Skin epidermis (tissue), 12 donors: ENCODE measurements at regions not wholly inside any gene's neighbourhood (a gene's known extent, or its start where the extent isn't known, plus 50 kb on each side); places are given as distances from the start of the nearest gene placed in this dataset.
"Not testable (repeated sequence)": the region's sequence is repeated elsewhere in the genome, so short reads cannot be mapped to it uniquely, and the experiment has no call there.

Source experiments
- H3K27ac ChIP-seq, 21 experiments: fragments of 200-600 bp; sonication (generic) in 11 of 21; one replicate each; pipeline ENCODE4 v1.5.0; 2020; ENCODE audit warnings: mild to moderate bottlenecking in 3 of 21, inconsistent platforms in 2 of 21, moderate library complexity in 2 of 21
- H3K4me3 ChIP-seq, 7 experiments: fragments of 200-600 bp; sonication (generic) in 2 of 7; one replicate each; pipeline ENCODE4 v1.5.0; 2020; ENCODE audit warnings: inconsistent platforms in 2 of 7, mild to moderate bottlenecking in 2 of 7, moderate library complexity in 1 of 7

DNA sequence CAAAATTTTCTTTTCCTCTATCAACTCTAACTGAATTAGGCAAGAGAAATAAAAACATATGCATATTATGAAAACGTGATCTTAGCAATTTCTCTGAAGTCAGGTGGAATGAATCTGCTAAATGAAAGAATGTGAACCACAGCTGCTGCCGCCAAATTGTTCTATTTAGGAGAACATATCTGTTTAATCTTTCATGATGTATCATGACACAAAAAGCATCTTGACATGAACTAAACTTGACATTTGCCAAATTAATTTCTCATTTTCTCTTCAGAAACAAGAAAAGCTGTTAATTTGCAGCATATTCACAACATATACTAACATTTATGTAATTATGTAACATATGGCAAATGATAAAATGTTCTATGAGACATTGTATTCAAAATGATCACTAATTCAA, 1237.9 kb downstream of the TECRL start:
- Histone ChIP-seq H3K27ac (no peak overlapping the region), H3K4me3 (no peak overlapping the region)

DNA sequence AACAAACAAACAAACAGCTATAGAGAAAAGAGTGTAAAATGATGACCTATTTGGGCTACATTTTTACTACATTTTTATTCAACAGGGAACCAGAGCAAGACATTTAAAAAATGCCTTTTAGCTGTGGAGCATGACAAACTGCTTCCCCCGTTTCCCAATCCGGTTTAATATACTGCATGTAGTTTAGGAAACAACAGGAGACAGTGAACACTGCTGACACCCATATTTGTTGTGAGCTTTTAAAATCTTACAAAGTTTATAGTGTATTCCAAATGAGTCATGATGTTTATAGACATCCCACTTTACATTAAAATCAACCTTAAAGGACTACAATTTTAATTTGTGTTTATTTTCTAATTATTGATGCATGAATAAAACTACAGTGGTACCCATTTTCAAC, 1238.3 kb downstream of the TECRL start:
- no peak overlapping the region for H3K4me3 ChIP-seq
- no peak overlapping the region for H3K27ac ChIP-seq

DNA sequence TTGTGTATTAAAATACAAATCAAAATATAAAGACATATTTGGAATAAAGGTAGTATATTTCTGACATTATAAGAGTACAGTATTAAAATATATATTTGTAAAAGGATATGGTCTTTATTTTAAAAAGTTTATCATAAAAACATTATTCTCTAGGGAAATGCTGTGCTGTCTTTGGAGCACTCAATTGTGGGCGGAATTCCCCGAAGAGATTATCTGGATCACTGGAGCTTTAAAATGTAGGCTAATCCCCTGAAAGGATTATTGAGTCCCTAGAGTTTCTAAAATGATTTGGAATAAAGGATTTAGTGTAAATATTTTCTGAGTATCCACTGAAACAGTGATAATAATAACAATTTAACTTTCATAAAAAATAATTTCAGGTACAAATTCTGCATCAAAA, 1239.4 kb downstream of the TECRL start:
- Histone ChIP-seq H3K4me3 (no peak overlapping the region), H3K27ac (no peak overlapping the region)

DNA sequence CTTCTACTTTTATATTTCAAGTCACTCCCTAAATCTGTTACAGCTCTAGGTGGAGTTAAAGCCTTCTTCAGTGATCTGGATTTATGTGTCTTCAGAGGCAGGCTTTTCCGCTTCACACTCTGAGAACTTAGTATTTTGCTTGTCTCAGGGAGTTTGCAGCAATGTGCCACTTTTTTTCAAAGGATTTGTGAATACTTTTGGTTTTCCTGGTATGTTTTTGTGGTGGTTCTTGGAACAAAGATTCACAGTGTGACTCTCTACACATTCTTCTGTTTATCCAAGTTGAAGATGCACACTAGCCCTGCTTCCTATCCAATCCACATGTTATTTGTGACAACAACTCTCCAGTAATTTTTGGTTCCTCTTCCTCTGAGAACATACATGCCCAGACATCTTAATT, 1253.7 kb downstream of the TECRL start:
- no peak overlapping the region for H3K27ac ChIP-seq
- H3K4me3 ChIP-seq, result no peak overlapping the region

DNA sequence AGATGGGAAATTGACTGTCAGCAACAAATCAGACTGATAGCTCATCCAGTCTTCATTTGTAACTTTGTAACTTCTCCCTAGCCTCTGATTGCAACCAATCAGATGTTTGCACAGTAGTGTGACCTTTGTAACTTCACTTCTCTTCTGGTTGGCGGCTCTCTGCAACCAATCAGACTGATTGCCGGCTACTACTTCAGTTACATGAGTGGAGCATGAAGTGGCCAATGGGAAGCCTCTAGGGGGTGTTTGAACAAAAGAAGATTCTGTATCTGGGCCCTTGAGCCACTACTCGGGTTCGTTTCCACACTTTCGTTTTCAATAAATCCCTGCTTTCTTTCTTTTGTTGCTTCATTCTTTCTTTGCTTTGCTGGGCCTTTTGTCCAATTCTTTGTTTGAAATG, 1285.8 kb downstream of the TECRL start:
- H3K4me3 ChIP-seq, result no peak overlapping the region
- no peak overlapping the region for H3K27ac ChIP-seq

DNA sequence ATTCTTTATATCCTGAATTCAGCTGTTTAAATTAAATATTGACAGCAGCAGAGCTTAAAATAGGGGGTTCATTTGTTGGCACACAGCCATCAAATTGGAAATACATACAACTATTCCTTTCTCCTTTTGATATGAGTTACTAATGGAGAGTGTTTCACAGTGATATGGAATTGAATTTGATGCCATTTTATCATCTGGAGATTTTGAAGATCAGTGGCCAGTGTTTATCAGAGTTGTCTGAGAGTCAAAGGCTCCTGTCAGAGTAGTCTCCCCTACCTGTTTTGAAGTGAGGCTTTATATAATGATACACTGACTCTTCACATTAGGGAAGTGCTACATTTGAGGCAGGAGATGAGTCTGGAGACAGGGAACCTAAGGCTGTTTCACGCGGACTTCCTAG, 1286.3 kb downstream of the TECRL start:
- Histone ChIP-seq H3K27ac (no peak overlapping the region), H3K4me3 (no peak overlapping the region)

DNA sequence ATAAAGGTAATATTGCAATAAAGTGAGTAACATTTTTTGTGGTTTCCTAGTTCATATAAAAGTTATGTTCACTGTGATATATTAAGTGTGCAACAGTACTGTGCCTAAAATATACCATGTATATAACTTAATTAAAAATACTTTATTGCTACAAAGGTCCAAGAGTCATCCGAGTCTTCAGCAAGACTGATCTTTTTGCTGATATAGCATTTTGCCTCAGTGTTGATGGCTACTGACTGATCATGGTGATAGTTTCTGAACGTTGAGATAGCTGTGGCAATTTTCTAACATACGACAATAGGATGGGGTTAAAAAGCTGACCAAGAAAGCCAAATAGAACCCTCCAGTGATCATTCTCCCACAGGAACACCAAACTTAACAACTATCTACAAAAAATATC, 1302.7 kb downstream of the TECRL start:
- no peak overlapping the region for H3K4me3 ChIP-seq
- no peak overlapping the region for H3K27ac ChIP-seq

DNA sequence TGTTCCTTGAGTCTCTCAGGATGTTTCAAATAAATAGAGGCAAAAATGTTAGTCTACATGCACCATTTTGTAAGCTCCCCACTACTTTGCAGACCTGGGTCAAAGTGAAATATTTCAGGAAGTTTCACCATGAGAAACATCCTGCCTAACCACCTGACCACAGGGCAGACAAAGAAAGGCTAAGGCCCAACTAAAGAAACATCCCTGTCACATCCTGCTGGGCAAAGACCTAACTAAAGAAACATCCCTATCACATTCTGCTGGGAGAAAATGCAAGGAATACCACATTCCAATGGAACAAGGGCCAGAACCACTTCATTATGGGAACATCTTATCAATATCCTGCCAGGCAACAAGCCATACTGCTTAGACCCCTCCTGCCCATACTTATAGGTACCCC, 1303.4 kb downstream of the TECRL start:
- H3K4me3 ChIP-seq, result no peak overlapping the region
- H3K27ac ChIP-seq, result no peak overlapping the region

DNA sequence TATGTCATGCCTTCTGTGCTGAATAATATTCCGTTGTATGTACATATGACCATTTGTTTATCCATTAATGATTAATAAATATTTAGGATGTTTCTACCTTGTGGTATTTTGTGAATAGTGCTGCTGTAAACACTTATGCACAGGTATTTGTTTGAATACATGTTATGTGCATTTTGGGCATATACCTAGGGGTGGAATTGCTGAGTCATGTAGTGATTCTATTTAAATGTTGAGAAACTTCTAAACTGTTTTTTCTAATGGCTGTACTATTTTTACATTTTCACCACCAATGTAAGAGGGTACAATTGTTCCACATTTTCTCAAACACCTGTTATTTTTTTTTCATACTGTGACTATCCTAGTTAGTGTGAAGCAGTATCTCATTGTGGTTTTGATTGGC, 1318.6 kb downstream of the TECRL start:
- Histone ChIP-seq H3K4me3 (no peak overlapping the region), H3K27ac (no peak overlapping the region)

DNA sequence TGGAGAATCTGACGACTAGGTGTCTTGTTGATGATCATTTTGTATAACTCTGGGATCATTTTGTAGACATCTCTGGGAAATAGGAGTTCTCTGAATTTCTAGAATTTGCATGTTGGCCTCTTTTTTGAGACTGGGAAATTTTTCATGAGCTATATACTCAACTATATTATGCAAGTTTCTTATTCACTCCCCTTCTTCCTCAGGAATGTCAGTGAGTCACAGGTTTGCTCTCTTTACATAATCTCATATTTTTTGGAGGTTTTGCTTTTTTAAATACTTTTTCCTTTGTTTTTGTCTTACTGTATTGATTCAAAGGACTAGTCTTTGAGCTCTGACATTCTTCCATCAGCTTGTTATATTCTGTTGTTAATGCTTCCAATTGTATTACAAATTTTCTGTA, 1324.2 kb downstream of the TECRL start:
- Histone ChIP-seq H3K4me3 (no peak overlapping the region), H3K27ac (no peak overlapping the region)

DNA sequence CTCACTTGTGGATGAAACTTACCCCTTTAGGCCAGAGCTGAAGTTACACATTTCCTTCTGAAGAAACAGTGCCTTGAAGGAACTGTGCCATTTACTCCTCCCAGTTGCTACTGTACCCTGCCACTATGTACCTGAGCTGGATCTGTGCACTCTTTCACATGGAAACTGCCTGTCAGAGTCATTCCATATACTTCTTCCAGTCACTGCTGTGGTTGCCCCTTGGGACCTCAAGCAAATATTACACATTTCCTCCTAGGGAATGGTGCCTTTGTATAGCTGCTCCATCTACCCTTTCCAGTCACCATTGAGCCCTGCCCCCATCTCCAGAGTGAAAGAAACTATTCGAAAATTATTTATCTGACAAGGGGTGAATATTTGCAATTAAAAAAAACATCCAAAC, 1328.3 kb downstream of the TECRL start:
- H3K27ac ChIP-seq, result no peak overlapping the region

DNA sequence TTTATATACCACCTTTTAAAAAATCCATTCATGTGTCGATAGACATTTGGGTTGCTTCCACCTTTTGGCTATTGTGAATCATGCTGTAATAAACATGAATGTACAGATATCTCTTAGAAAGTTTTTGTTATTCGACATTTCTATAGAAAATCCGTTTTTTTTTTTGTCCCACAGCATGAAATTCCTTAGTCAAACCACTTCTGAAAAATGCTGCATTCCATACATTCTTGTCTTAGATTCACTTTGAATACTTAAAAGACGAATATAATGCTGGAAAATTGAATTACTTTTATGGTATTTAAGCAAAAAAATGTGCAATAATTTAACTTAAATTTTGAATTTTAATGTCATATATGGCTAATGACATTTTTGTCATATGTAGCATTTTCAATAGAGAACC, 1345.5 kb downstream of the TECRL start:
- no peak overlapping the region for H3K27ac ChIP-seq
- no peak overlapping the region for H3K4me3 ChIP-seq

More for the DNA sequence above, 1328.3 kb downstream of the TECRL start:
- no peak overlapping the region for H3K4me3 ChIP-seq

DNA sequence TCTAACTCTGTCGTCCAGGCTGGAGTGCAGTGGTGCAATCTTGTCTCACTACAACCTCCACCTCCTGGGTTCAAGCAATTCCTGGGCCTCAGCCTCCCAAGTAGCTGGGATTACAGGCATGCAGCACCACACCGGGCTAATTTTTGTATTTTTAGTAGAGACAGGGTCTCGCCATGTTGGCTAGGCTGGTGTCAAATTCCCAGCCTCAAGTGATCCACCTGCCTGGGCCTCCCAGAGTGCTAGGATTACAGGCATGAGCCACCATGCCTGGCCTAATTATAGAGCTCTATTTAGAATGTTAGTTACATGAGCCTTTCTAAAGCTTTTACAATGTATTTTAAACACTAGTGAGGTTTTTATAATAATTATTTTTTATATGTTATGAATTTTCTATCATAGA, 1346.4 kb downstream of the TECRL start:
- H3K27ac ChIP-seq, result not testable (repeated sequence)

DNA sequence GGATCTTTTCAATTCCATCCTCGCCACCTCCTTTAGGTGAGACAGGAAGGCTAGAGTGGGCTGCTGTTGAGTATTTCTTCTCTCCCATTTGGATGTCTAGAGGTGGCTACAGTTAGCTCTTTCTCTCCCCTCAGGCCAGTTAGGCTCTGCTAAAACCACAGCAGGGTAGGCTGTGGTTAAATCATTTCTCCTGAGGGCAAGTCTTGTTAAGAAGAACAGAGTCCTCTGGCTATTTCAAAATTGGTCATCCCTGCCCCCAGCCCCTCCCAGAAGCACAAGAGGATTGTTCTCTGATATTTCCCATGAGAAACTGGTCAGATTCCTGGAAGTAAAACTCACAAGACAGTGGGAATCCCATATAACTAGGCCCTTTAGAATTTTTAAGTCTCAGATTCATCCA, 1359.5 kb downstream of the TECRL start:
- Histone ChIP-seq H3K4me3 (no peak overlapping the region), H3K27ac (no peak overlapping the region)

More for the DNA sequence above, 1346.4 kb downstream of the TECRL start:
- not testable (repeated sequence) for H3K4me3 ChIP-seq

DNA sequence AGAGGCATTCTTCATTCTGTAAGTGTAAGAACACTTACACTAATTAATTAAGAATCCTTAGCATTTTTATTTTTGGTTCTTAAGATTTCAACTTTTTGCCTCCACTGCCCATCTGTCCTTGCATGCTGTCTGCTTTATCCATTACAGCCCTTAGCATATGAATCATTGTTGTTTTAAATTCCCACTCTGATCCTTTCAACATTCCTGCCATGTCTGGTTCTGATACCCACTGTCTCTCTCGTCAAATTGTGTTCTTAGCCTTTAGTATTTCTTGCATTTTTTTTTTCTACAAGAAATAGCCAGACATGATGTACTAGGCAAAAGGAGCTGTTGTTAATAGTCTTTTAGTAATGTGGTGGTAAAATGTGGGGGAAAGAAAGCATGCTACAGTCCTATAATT, 1360.0 kb downstream of the TECRL start:
- Histone ChIP-seq H3K27ac (no peak overlapping the region), H3K4me3 (no peak overlapping the region)

DNA sequence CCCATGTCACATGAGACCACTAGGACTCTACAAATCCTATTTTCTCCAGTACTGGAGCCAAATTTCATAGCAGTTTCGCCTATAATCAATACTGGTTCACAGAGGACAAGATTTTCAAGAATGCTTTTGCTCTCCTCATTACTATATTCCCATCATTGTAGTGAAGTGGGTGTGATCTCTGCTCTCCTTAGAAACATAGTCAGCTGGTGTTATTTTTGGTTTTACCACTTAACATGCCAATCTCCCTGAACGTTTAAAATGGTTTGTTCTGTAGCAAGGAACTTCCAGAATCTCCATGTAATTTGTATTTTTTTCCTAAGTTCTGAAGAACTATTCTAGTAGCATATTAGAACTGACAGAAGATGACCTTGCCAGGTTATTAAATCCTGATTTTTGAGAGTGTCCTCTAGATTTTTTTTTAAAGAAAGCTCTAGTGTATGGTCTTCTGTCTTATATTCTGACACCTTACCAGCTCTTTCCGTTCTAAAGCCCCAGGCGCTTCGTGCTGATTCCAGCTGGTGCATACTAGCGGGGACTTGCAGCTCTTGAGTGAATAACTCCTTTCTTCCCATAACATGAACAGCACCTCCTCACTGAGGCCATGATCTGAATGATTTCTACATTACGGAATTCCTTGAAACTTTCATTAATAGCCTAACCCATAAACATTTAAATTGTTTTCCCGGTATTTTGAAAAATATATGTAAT, 1372.9 kb downstream of the TECRL start:
- no peak overlapping the region for H3K27ac ChIP-seq
- no peak overlapping the region for H3K4me3 ChIP-seq

DNA sequence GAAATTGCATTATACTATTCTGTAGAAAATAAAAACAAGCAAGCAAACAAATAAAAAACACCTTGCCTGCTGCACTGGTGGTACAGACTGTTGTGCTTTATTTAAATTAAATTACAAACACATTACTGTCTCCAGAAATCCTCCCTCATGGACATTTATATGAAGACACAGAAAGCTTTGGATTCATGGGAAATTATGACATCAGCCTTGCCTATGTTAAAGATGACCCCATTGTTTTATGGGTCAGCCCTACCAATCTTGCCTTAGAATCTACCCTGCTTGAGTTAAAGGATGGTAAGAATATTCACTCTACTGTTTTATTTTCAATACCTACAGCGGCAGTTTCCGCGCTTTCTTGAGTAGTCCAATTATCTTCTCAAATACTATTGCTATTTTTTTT, 1379.9 kb downstream of the TECRL start:
- H3K27ac ChIP-seq, result no peak overlapping the region

DNA sequence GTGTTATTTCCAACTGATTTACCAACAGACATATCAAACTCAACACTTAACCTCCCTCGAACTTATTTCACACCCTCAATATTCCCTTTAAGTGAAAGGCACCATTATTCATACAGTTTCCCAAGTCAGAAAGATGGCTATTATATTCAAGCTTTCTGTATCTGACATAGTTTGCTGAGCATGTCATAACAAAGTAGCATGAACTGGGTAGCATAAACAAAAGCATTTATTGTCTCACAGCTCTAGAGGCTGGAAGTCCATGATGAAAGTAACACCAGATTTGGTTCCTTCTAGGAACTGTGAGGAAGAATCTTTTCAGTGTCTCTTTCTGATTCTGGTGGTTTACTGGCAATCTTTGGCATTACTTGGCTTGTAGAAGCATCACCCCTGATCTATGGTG, 1388.6 kb downstream of the TECRL start:
- no peak overlapping the region for H3K4me3 ChIP-seq
- no peak overlapping the region for H3K27ac ChIP-seq

More for the DNA sequence above, 1379.9 kb downstream of the TECRL start:
- no peak overlapping the region for H3K4me3 ChIP-seq

DNA sequence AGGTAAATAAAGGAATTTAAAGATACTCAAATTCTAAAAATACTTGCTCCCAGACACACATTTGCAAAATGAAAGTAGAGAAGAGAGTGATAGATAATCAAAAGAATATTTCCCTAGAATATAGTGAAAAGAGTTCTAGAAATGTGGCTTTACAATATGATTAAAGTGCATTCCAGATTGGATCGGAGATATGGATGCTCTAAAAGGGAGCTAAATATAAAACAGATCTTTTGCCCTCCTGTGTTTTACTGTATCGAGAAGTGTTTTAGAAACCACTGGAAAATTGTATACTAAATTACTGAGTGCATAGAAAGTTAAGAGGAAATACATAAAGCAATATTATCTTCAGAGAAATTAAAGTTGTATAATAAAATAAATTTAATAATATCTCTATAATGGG, 1392.0 kb downstream of the TECRL start:
- H3K27ac ChIP-seq, result no peak overlapping the region
- H3K4me3 ChIP-seq, result no peak overlapping the region

DNA sequence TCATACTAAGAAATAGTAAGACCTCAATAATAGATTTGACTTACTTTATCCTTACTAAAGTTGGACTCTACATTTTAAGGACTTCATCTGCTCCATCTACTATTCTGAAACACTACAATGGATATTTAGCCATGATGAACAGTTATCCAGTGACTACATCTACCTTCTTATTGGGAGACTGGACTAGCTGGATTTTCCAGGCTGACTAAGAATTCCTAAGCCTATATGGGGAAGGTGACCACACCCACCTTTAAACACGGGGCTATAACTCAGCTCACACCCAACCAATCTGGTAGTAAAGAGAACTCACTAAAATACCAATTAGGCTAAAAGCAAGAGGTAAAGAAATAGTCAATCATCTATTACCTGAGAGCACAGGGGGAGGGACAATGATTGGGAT, 1438.4 kb downstream of the TECRL start:
- no peak overlapping the region for H3K27ac ChIP-seq
- H3K4me3 ChIP-seq, result no peak overlapping the region

DNA sequence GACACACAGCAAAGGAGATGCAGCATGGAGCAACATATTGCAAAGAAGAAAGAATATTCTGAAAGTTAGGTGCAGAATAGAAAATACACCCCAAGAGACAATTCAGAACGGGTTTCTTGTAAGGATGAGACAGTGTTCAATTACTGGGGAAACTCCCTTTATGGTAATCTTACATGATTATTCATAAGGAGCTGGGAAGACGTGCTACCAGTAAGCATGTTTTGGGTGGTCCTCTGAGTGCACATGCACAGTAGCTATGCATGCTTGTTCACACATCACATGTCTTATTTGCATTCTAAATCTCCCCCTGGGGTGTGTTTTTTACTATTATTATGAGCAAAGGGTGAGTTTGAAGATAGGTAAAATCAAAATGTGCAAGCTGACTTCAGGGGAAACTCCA, 1448.8 kb downstream of the TECRL start:
- Histone ChIP-seq H3K4me3 (no peak overlapping the region), H3K27ac (no peak overlapping the region)

DNA sequence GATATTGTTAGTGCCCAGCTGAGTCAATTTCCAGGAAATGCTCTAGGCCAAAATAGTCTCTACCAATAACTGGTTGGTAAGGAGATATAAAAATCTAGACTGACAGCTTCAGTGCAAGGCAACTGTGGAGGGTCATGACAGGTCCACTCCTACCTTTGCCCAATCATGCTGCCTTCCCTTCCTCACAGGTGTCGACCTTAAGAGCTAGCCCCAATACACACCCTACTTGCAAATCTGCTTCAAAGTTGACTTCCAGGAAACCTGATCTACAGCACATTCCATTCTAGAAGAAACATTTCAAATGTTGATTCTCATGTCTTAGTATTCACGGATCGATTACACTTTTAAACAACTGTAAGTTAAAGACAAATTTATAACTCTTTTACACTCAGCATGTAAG, 1455.5 kb downstream of the TECRL start:
- Histone ChIP-seq H3K4me3 (no peak overlapping the region), H3K27ac (no peak overlapping the region)
